ENCODE measurements at regions not wholly inside any gene's neighbourhood (a gene's known extent, or its start where the extent isn't known, plus 50 kb on each side); places are given as distances from the start of the nearest gene placed in this dataset.
A peak's percentile ranks its signal among the peaks of the same experiment; 100 is the strongest.

DNA sequence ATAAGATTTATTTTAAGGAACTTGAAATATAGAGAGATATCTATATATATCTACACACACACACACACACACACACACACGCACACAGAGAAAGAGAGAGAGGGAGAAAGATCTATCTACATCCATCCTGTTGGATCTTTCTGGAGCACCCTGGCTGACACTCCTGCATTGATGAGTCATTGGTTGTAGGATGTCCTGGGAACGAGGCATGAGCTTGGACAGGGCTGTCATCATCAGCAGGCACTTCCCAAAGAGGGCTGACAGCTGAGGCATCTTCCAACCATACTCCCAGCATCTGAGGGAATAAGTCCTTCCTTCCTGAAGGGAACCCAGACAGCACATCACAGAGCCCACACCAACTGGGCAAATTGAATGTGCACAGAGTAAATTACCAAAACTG, 99.1 kb upstream of the ERG start:
- Histone ChIP-seq H2AFZ (no peak overlapping the region), H3K27me3 (replicated peaks; ENCODE audit: insufficient read depth) (peaks cover 10% of the 10 kb centered on the region; the same call in 1 of the 2 replicates), H3K36me3 (ENCODE audit: low read depth) (no peaks in the 10 kb centered on the region), H3K9ac (no peak overlapping the region), H3F3A (ENCODE audit: insufficient read depth) (no peaks in the 10 kb centered on the region), H3K4me3 (no peak overlapping the region), H3K9me2 (ENCODE audit: insufficient read depth) (no peaks in the 10 kb centered on the region), H3K4me2 (ENCODE audit: unreplicated experiment) (no peak overlapping the region), H4K20me1 (ENCODE audit: insufficient read depth) (no peaks in the 10 kb centered on the region), H3K4me1 (ENCODE audit: insufficient read depth) (peaks cover 5% of the 10 kb centered on the region; the same call in 1 of the 2 replicates), H3K79me2 (ENCODE audit: insufficient read depth) (no peaks in the 10 kb centered on the region), H3K27ac (no peak overlapping the region), H3K9me3 (ENCODE audit: low read depth) (no peaks in the 10 kb centered on the region)
- TF ChIP-seq EZH2phosphoT487 (IDR thresholded peaks at IDR 0.05; ENCODE audit: insufficient read depth, low read depth): no peak
- in situ Hi-C loops (cut with MboI): no loop called here
- DNase-seq: peak; percentile 66
- WGBS, 2 experiments (ENCODE audit: low coverage in 1 of 2, low lambda C conversion rate in 2 of 2, missing lambda C conversion rate in 2 of 2): 0 to 11% methylated on average over 2 of the region's 2 CpGs

GRCh38 chr21:38598413-38598812, 100.1 kb upstream of the ERG start:
- Histone ChIP-seq H2AFZ (no peak overlapping the region), H4K20me1 (ENCODE audit: insufficient read depth) (no peaks in the 10 kb centered on the region), H3K36me3 (ENCODE audit: low read depth) (no peaks in the 10 kb centered on the region), H3K4me2 (ENCODE audit: unreplicated experiment) (no peak overlapping the region), H3K27me3 (replicated peaks; ENCODE audit: insufficient read depth) (peaks cover 1% of the 10 kb centered on the region; the same call in 1 of the 2 replicates), H3K4me1 (ENCODE audit: insufficient read depth) (no peaks in the 10 kb centered on the region), H3K4me3 (no peak overlapping the region), H3K9me2 (ENCODE audit: insufficient read depth) (no peaks in the 10 kb centered on the region), H3K79me2 (ENCODE audit: insufficient read depth) (no peaks in the 10 kb centered on the region), H3K9ac (no peak overlapping the region), H3K9me3 (ENCODE audit: low read depth) (no peaks in the 10 kb centered on the region), H3K27ac (no peak overlapping the region), H3F3A (ENCODE audit: insufficient read depth) (no peaks in the 10 kb centered on the region)
- no peak for DNase-seq
- TF ChIP-seq EZH2phosphoT487 (IDR thresholded peaks at IDR 0.05; ENCODE audit: insufficient read depth, low read depth) (no peak), EZH2 (IDR thresholded peaks at IDR 0.05; ENCODE audit: insufficient read depth, poor library complexity, severe bottlenecking) (no peak)
- in situ Hi-C loops (cut with MboI): no loop called here
- 83 to 84% methylated on average over 5 of the region's 5 CpGs for WGBS, 2 experiments (ENCODE audit: low coverage in 1 of 2, low lambda C conversion rate in 2 of 2, missing lambda C conversion rate in 2 of 2)

- H3K36me3 ChIP-seq (ENCODE audit: low read depth): no peaks in the 10 kb centered on the region
- H3K4me1 ChIP-seq (ENCODE audit: insufficient read depth): no peaks in the 10 kb centered on the region
- TF ChIP-seq EZH2 (IDR thresholded peaks at IDR 0.05; ENCODE audit: insufficient read depth, poor library complexity, severe bottlenecking): no peak
- no peak for TF ChIP-seq EZH2phosphoT487 (IDR thresholded peaks at IDR 0.05; ENCODE audit: insufficient read depth, low read depth)
- H2AFZ ChIP-seq: no peak overlapping the region
- no peak for DNase-seq
- H3K9ac ChIP-seq: no peak overlapping the region
- no peaks in the 10 kb centered on the region; the same call in 1 of the 2 replicates for H3K27me3 ChIP-seq (replicated peaks; ENCODE audit: insufficient read depth)
- no peaks in the 10 kb centered on the region for H3K79me2 ChIP-seq (ENCODE audit: insufficient read depth)
- WGBS, 2 experiments (ENCODE audit: low coverage in 1 of 2, low lambda C conversion rate in 2 of 2, missing lambda C conversion rate in 2 of 2): 89 to 94% methylated on average over 8 of the region's 8 CpGs
- in situ Hi-C loops (cut with MboI): no loop called here
- H3K9me3 ChIP-seq (ENCODE audit: low read depth): no peaks in the 10 kb centered on the region
- no peaks in the 10 kb centered on the region for H3F3A ChIP-seq (ENCODE audit: insufficient read depth)
- no peak overlapping the region for H3K27ac ChIP-seq
- no peaks in the 10 kb centered on the region for H4K20me1 ChIP-seq (ENCODE audit: insufficient read depth)
- H3K9me2 ChIP-seq (ENCODE audit: insufficient read depth): no peaks in the 10 kb centered on the region
- no peak overlapping the region for H3K4me3 ChIP-seq
- no peak overlapping the region for H3K4me2 ChIP-seq (ENCODE audit: unreplicated experiment)
Measured at GRCh38 chr21:38599381-38599975, 101.2 kb upstream of the ERG start.

GRCh38 chr21:38600106-38600505, 101.8 kb upstream of the ERG start:
- Histone ChIP-seq H3K9me2 (ENCODE audit: insufficient read depth) (no peaks in the 10 kb centered on the region), H3K27me3 (replicated peaks; ENCODE audit: insufficient read depth) (no peaks in the 10 kb centered on the region; the same call in 1 of the 2 replicates), H3K9ac (no peak overlapping the region), H3K4me3 (no peak overlapping the region), H3F3A (ENCODE audit: insufficient read depth) (no peaks in the 10 kb centered on the region), H3K79me2 (ENCODE audit: insufficient read depth) (no peaks in the 10 kb centered on the region), H3K27ac (no peak overlapping the region), H3K36me3 (ENCODE audit: low read depth) (no peaks in the 10 kb centered on the region), H3K4me2 (ENCODE audit: unreplicated experiment) (no peak overlapping the region), H4K20me1 (ENCODE audit: insufficient read depth) (no peaks in the 10 kb centered on the region), H3K9me3 (ENCODE audit: low read depth) (no peaks in the 10 kb centered on the region), H2AFZ (no peak overlapping the region), H3K4me1 (ENCODE audit: insufficient read depth) (no peaks in the 10 kb centered on the region)
- no peak for DNase-seq
- WGBS, 2 experiments (ENCODE audit: low coverage in 1 of 2, low lambda C conversion rate in 2 of 2, missing lambda C conversion rate in 2 of 2): 88 to 89% methylated on average over 7 of the region's 7 CpGs
- no peak for TF ChIP-seq EZH2phosphoT487 (IDR thresholded peaks at IDR 0.05; ENCODE audit: insufficient read depth, low read depth)
- TF ChIP-seq EZH2 (IDR thresholded peaks at IDR 0.05; ENCODE audit: insufficient read depth, poor library complexity, severe bottlenecking): no peak
- in situ Hi-C loops (cut with MboI): no loop called here

- DNase-seq: no peak
- H3K4me3 ChIP-seq: no peak overlapping the region
- no peaks in the 10 kb centered on the region for H3K79me2 ChIP-seq (ENCODE audit: insufficient read depth)
- WGBS, 2 experiments (ENCODE audit: low coverage in 1 of 2, low lambda C conversion rate in 2 of 2, missing lambda C conversion rate in 2 of 2): 86% methylated on average over 3 of the region's 3 CpGs
- no peak overlapping the region for H3K4me2 ChIP-seq (ENCODE audit: unreplicated experiment)
- H3F3A ChIP-seq (ENCODE audit: insufficient read depth): no peaks in the 10 kb centered on the region
- no peak overlapping the region for H3K9ac ChIP-seq
- no peaks in the 10 kb centered on the region for H3K9me2 ChIP-seq (ENCODE audit: insufficient read depth)
- in situ Hi-C loops (cut with MboI): no loop called here
- H3K9me3 ChIP-seq (ENCODE audit: low read depth): no peaks in the 10 kb centered on the region
- no peaks in the 10 kb centered on the region for H4K20me1 ChIP-seq (ENCODE audit: insufficient read depth)
- H3K4me1 ChIP-seq (ENCODE audit: insufficient read depth): no peaks in the 10 kb centered on the region
- H3K27me3 ChIP-seq (replicated peaks; ENCODE audit: insufficient read depth): peaks cover 7% of the 10 kb centered on the region; the same call in 1 of the 2 replicates
- no peaks in the 10 kb centered on the region for H3K36me3 ChIP-seq (ENCODE audit: low read depth)
- H2AFZ ChIP-seq: no peak overlapping the region
- TF ChIP-seq EZH2phosphoT487 (IDR thresholded peaks at IDR 0.05; ENCODE audit: insufficient read depth, low read depth) (no peak), EZH2 (IDR thresholded peaks at IDR 0.05; ENCODE audit: insufficient read depth, poor library complexity, severe bottlenecking) (no peak)
- H3K27ac ChIP-seq: no peak overlapping the region
Measured at GRCh38 chr21:38605236-38605635, 107.0 kb upstream of the ERG start.

Measured in GM23248 (cell line).